Activated CD8-positive, alpha-beta T cell treated with anti-CD3 and anti-CD28 coated beads, Interleukin-2, amount 10 ng/mL, durations not matched to agents 7 days and 5 days (primary cell): ENCODE measurements at regions not wholly inside any gene's neighbourhood (a gene's known extent, or its start where the extent isn't known, plus 50 kb on each side); places are given as distances from the start of the nearest gene placed in this dataset.

Experiments used
- ATAC-seq: fragments of 150-1000 bp; cut with Tn5 transposase; one replicate; pipeline ENCODE4 v1.10.0; 2021; ENCODE audit warnings: moderate library complexity
- CTCF ChIA-PET: fragments of 350-600 bp; sonication (Branson Sonifier 250); formaldehyde crosslinking; loops from one replicate; lab custom pipeline; 2021; ENCODE audit warnings: antibody characterized with exemption; lab: Charles Lee
- POLR2A ChIA-PET: fragments of 350-600 bp; sonication (Branson Sonifier 250); formaldehyde crosslinking; loops from one replicate; lab custom pipeline; 2021; ENCODE audit warnings: antibody characterized with exemption; lab: Charles Lee
- DNase-seq: peaks from one replicate; pipeline ENCODE4 v3.0.0-alpha.2; 2020
- H3K27ac Mint-ChIP-seq: one replicate; pipeline ENCODE4 v1.8.0; 2021; ENCODE audit warnings: mild to moderate bottlenecking, mixed read lengths
- H3K27me3 Mint-ChIP-seq: one replicate; pipeline ENCODE4 v1.8.0; 2021; ENCODE audit warnings: low read depth, mixed read lengths
- H3K36me3 Mint-ChIP-seq: one replicate; pipeline ENCODE4 v1.8.0; 2021; ENCODE audit warnings: low read depth, mixed read lengths
- H3K4me1 Mint-ChIP-seq: one replicate; pipeline ENCODE4 v1.8.0; 2021; ENCODE audit warnings: low read depth, mixed read lengths
- H3K4me3 Mint-ChIP-seq: one replicate; pipeline ENCODE4 v1.8.0; 2021; ENCODE audit warnings: mild to moderate bottlenecking, mixed read lengths
- H3K9me3 Mint-ChIP-seq: one replicate; pipeline ENCODE4 v1.8.0; 2022; ENCODE audit warnings: mixed read lengths; ENCODE audit not compliant: insufficient read depth

DNA sequence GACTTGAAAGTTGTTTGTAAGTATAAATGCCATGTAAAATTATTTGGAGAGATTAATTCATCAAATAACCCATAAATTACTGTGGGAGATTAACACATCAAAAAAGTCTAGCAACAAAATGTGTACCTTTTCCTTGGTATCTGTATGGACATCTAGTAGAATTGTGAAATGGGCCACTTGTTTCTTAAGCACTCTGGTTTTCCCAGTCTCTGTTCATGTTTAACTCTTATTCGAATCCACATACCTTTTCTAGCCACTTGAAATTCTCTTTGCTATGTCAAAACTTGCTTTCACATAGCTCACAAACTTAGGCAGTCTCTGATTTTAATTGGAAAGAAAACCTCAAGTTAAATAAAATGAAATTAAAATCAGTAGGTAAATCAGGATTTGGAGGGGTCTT, 470.6 kb downstream of the LMO7 start:
- CTCF ChIA-PET, result no interaction called here

DNA sequence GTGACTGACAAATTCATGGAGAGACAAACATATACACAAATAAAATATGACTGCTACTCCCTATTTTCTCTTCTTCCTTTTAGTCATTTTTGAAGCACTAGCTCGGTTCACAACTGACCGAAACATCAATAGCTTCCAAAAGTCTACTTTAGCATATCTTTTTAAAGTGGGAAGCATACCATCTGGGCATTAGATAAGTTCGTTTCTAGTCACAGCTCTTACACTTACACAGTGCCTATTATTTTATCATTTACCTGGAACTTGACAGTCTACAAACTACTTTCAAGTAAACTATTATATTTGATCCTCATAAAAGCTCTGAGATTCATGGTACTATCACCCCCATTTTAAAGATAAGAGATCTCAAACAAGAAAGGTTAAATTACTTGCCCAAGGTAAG, 458.5 kb downstream of the LMO7 start:
- POLR2A ChIA-PET, result no interaction called here
- no peaks in the 10 kb centered on the region for H3K4me1 Mint-ChIP-seq
- no peak for ATAC-seq

More for the DNA sequence above, 470.6 kb downstream of the LMO7 start:
- Mint-ChIP-seq H3K9me3 (peaks cover 5% of the 10 kb centered on the region), H3K4me3 (no peak overlapping the region), H3K27me3 (no peaks in the 10 kb centered on the region), H3K27ac (no peak overlapping the region), H3K36me3 (no peaks in the 10 kb centered on the region), H3K4me1 (no peaks in the 10 kb centered on the region)
- ATAC-seq (no peak), DNase-seq (no peak)
- POLR2A ChIA-PET, result no interaction called here

DNA sequence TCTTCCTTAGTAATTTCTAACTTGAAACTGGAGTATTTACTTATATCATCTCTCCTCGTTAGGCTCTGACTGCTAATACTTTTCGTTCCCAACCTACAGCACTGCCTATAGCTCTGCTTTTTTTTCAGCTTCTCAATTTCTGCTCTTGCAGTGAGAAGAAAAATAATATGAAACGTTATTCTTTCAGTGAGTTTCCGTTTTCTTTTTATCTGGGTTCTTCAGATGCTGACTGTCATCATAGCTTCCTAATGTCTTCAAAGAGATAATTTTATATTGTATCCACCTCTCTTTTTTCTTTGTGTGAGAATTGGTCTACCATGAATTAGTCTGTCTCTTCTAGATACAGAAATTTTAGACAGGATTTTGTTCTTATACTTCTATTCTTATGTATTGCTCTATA, 454.9 kb downstream of the LMO7 start:
- Mint-ChIP-seq H3K36me3 (no peaks in the 10 kb centered on the region), H3K4me3 (no peak overlapping the region), H3K27me3 (no peaks in the 10 kb centered on the region), H3K27ac (no peak overlapping the region), H3K9me3 (no peaks in the 10 kb centered on the region), H3K4me1 (no peaks in the 10 kb centered on the region)
- DNase-seq (no peak), ATAC-seq (no peak)
- ChIA-PET POLR2A (no interaction called here), CTCF (no interaction called here)

More for the DNA sequence above, 458.5 kb downstream of the LMO7 start:
- Mint-ChIP-seq H3K4me3 (no peak overlapping the region), H3K27ac (no peak overlapping the region), H3K9me3 (no peaks in the 10 kb centered on the region), H3K36me3 (no peaks in the 10 kb centered on the region), H3K27me3 (no peaks in the 10 kb centered on the region)
- DNase-seq, result no peak
- CTCF ChIA-PET, result interaction anchor here (0.8 kb wide), 1 partner anchor 10 kb away, joined by 4 read pairs; no protein-coding TSS in a partner anchor

DNA sequence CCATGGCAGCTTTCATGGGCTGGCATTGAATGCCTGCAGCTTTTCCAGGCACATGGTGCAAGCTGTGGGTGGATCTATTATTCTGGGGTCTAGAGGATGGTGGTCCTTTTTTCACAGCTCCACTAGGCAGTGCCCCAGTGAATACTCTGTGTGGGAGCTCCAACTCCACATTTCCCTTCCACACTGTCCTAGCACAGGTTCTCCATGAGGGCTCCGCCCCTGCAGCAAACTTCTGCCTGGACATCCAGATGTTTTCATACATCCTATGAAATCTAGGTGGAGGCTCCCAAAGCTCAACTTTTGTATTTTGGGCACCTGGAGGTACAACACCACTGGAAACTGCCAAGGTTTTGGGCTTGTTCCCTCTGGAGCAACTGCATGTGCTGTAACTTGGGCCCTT, 450.6 kb downstream of the LMO7 start:
- no peak overlapping the region for H3K27ac Mint-ChIP-seq
- POLR2A ChIA-PET, result no interaction called here
- H3K36me3 Mint-ChIP-seq, result no peaks in the 10 kb centered on the region
- DNase-seq (no peak), ATAC-seq (no peak)
- CTCF ChIA-PET, result no interaction called here
- no peak overlapping the region for H3K4me3 Mint-ChIP-seq
- no peaks in the 10 kb centered on the region for H3K27me3 Mint-ChIP-seq
- peaks cover 4% of the 10 kb centered on the region for H3K9me3 Mint-ChIP-seq
- H3K4me1 Mint-ChIP-seq, result no peaks in the 10 kb centered on the region

GRCh38 chr13:76067850-76068249, 431.7 kb downstream of the LMO7 start:
- no peak for DNase-seq
- H3K9me3 Mint-ChIP-seq, result peaks cover 14% of the 10 kb centered on the region
- H3K4me1 Mint-ChIP-seq, result no peaks in the 10 kb centered on the region
- no peak overlapping the region for H3K27ac Mint-ChIP-seq
- H3K36me3 Mint-ChIP-seq, result no peaks in the 10 kb centered on the region
- POLR2A ChIA-PET, result no interaction called here
- no peaks in the 10 kb centered on the region for H3K27me3 Mint-ChIP-seq
- no peak for ATAC-seq
- no peak overlapping the region for H3K4me3 Mint-ChIP-seq
- CTCF ChIA-PET, result no interaction called here

DNA sequence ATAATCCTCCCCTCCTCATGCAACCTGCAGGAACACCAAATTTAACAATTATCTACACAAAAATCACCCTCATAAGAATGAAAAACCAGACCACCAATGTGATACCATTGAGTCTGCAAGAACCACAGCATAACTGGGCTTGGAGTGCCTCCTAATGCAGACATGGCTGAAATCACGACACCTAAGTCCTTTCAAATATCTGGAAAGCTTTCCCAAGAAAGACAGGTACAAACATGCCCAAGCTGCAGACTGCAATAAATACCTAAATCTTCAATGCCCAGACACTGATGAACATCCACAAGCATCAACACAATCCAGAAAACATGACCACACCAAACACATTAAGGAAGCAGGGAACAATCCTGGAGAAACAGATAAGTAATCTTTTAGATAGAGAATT, 417.1 kb downstream of the LMO7 start:
- Mint-ChIP-seq H3K9me3 (no peaks in the 10 kb centered on the region), H3K27ac (no peak overlapping the region), H3K4me3 (no peak overlapping the region), H3K4me1 (no peaks in the 10 kb centered on the region), H3K27me3 (no peaks in the 10 kb centered on the region), H3K36me3 (no peaks in the 10 kb centered on the region)
- ATAC-seq (no peak), DNase-seq (no peak)
- POLR2A ChIA-PET, result no interaction called here
- CTCF ChIA-PET, result no interaction called here

GRCh38 chr13:76049376-76049746, 413.2 kb downstream of the LMO7 start:
- no peaks in the 10 kb centered on the region for H3K36me3 Mint-ChIP-seq
- POLR2A ChIA-PET, result no interaction called here
- ATAC-seq, result no peak

DNA sequence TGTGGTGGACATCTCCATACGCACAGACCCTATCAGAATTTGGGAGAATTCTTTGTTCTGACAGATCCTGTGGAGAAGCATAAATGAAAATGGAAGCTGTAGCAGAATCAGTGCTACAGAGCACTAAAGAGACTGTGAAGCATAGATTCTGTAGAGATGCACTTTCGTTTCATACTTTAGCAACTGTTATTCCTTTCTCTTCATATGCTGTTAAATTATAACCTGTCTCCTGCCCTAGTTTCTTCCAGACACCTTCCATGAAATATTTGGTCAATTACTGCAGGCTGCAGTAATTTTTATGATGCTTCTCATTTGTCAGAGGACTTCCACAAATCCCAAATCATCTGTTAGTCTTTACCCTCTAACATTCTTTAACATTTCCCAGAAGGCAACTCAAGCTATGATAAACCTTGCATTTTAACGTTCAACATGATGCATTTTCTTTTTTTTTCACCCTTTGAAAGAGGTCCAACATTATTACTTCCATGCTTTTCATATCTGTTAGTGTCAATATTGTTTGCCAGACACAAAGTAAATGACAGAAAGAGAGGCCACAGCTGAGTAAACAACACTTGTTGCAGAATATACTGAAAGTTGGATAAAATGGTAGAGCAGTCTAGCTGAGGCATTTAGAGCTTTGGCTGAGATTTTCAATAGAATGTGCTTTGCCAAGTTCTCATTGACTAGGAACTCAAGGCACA, 412.7 kb downstream of the LMO7 start:
- no peak overlapping the region for H3K4me3 Mint-ChIP-seq
- ChIA-PET CTCF (no interaction called here), POLR2A (no interaction called here)
- ATAC-seq, result no peak
- H3K36me3 Mint-ChIP-seq, result no peaks in the 10 kb centered on the region
- no peaks in the 10 kb centered on the region for H3K27me3 Mint-ChIP-seq
- H3K27ac Mint-ChIP-seq, result no peak overlapping the region
- H3K9me3 Mint-ChIP-seq, result no peaks in the 10 kb centered on the region
- H3K4me1 Mint-ChIP-seq, result no peaks in the 10 kb centered on the region
- no peak for DNase-seq

More at GRCh38 chr13:76049376-76049746, 413.2 kb downstream of the LMO7 start:
- CTCF ChIA-PET, result no interaction called here
- no peaks in the 10 kb centered on the region for H3K27me3 Mint-ChIP-seq
- no peak for DNase-seq
- no peak overlapping the region for H3K4me3 Mint-ChIP-seq
- H3K27ac Mint-ChIP-seq, result no peak overlapping the region
- no peaks in the 10 kb centered on the region for H3K9me3 Mint-ChIP-seq
- no peaks in the 10 kb centered on the region for H3K4me1 Mint-ChIP-seq

GRCh38 chr13:76048131-76048530, 412.0 kb downstream of the LMO7 start:
- ATAC-seq (no peak), DNase-seq (no peak)
- H3K4me1 Mint-ChIP-seq, result no peaks in the 10 kb centered on the region
- POLR2A ChIA-PET, result no interaction called here
- no peaks in the 10 kb centered on the region for H3K9me3 Mint-ChIP-seq
- no peak overlapping the region for H3K4me3 Mint-ChIP-seq
- H3K36me3 Mint-ChIP-seq, result no peaks in the 10 kb centered on the region
- H3K27me3 Mint-ChIP-seq, result no peaks in the 10 kb centered on the region
- CTCF ChIA-PET, result no interaction called here
- H3K27ac Mint-ChIP-seq, result no peak overlapping the region

DNA sequence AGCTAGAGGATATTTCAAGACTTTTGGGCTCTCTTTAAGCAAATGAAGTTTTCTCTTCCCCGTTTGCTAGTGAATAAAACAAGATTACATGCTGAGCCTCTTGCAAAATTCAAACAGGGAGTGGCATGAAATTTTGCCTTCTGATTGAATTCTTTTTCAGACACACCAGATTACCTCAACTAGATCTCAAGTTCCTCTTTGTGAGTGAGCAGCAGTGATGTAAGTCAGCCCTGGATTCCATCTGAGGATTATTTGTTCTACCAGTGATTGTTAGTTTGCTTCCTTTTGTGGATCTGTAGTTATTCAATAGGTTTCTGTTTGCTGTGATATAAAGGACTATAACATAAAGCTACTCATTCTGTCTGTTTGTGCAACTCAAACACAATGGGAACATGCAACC, 407.7 kb downstream of the LMO7 start:
- ChIA-PET CTCF (no interaction called here), POLR2A (no interaction called here)
- Mint-ChIP-seq H3K36me3 (no peaks in the 10 kb centered on the region), H3K4me1 (no peaks in the 10 kb centered on the region), H3K27ac (no peak overlapping the region), H3K27me3 (no peaks in the 10 kb centered on the region), H3K9me3 (no peaks in the 10 kb centered on the region), H3K4me3 (no peak overlapping the region)
- DNase-seq (no peak), ATAC-seq (no peak)

GRCh38 chr13:76038920-76039716, 403.0 kb downstream of the LMO7 start:
- DNase-seq, result no peak
- ATAC-seq, result no peak
- no peak overlapping the region for H3K4me3 Mint-ChIP-seq
- H3K9me3 Mint-ChIP-seq, result no peaks in the 10 kb centered on the region
- POLR2A ChIA-PET, result no interaction called here
- H3K36me3 Mint-ChIP-seq, result no peaks in the 10 kb centered on the region
- no peaks in the 10 kb centered on the region for H3K4me1 Mint-ChIP-seq
- CTCF ChIA-PET, result no interaction called here
- no peaks in the 10 kb centered on the region for H3K27me3 Mint-ChIP-seq
- H3K27ac Mint-ChIP-seq, result no peak overlapping the region

DNA sequence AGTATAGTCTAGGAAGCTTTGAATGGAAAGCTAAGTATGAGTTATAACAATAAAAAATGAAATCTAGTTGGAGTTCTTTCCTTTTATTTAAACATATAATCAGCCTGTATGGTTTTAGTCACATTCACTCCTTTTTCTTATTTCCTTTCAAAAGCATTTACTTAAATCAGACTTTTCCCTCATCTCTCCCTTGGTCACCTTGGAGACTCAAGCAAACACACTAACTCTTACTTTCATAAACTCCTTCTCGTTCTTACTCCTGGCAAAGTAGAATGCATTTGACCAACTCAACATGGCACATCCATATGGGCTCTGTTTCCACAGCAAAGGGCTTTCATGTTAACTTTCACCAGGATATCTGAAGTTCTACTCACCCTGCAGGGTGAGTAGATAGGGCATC, 400.0 kb downstream of the LMO7 start:
- H3K4me3 Mint-ChIP-seq, result no peak overlapping the region
- no peaks in the 10 kb centered on the region for H3K27me3 Mint-ChIP-seq
- no peaks in the 10 kb centered on the region for H3K4me1 Mint-ChIP-seq
- no peak for DNase-seq
- H3K9me3 Mint-ChIP-seq, result no peaks in the 10 kb centered on the region
- CTCF ChIA-PET, result no interaction called here
- POLR2A ChIA-PET, result no interaction called here
- no peak for ATAC-seq
- H3K27ac Mint-ChIP-seq, result no peak overlapping the region
- no peaks in the 10 kb centered on the region for H3K36me3 Mint-ChIP-seq
